HCT116 (cell line): ENCODE measurements at regions not wholly inside any gene's neighbourhood (a gene's known extent, or its start where the extent isn't known, plus 50 kb on each side); places are given as distances from the start of the nearest gene placed in this dataset.

Experiments
- ATAC-seq: fragments of 200-7000 bp; cut with Tn5 transposase; 2 replicates; pipeline ENCODE4 v1.9.1; 2020; ENCODE audit warnings: mild to moderate bottlenecking, moderate library complexity
- BruUV-seq: library from RNA; stranded (reverse); fragments of 400-500 nt; replicated peaks from 2 replicates; lab custom pipeline; 2021; lab: Mats Ljungman, UMichigan
- CTCF ChIA-PET: fragments of 300-600 bp; sonication (Branson Sonifier 250); formaldehyde crosslinking; loops from one replicate; lab custom pipeline; 2021; ENCODE audit warnings: antibody characterized with exemption; lab: Charles Lee
- POLR2A ChIA-PET: fragments of 300-600, 350-600 bp; sonication (Branson Sonifier 250); formaldehyde crosslinking; loops from one replicate; lab custom pipeline; 2021; ENCODE audit warnings: antibody characterized with exemption; lab: Charles Lee
- RAD21 ChIA-PET, 2 experiments: fragments of 300-600 bp; sonication (Branson Sonifier 250); formaldehyde crosslinking; loops; one replicate each; lab custom pipeline; 2023; ENCODE audit warnings: low total read pairs in 2 of 2; ENCODE audit not compliant: uncharacterized antibody in 2 of 2, unreplicated experiment in 2 of 2, low non-redundant PET in 1 of 2; lab: Charles Lee
- DNase-seq: peaks from one replicate; pipeline ENCODE4 v3.0.0-alpha.2; 2010; ENCODE audit warnings: low read depth, low spot score
- H2AFZ ChIP-seq: fragments of 200-600 bp; shearing (Covaris generic), sonication (generic); 2 replicates; pipeline ENCODE4 v1.6.1; 2017; ENCODE audit warnings: low read depth, mixed run types, mixed read lengths, antibody characterized with exemption, low read length; ENCODE audit not compliant: poor library complexity, severe bottlenecking
- H3K27ac ChIP-seq: 2 replicates; pipeline ENCODE4 v1.5.1; 2012; ENCODE audit warnings: low read depth, low read length
- H3K27me3 ChIP-seq: fragments of 200-600 bp; sonication (generic); 2 replicates; pipeline ENCODE4 v1.6.1; 2016; ENCODE audit warnings: mixed run types, low read length, mixed read lengths; ENCODE audit not compliant: insufficient read depth
- H3K36me3 ChIP-seq, 2 experiments: fragments of 200-500 bp in 1 of 2; fragments of 200-600 bp in 1 of 2; sonication (Bioruptor generic) in 1 of 2; sonication (generic) in 1 of 2; 2 replicates each; pipeline versions ENCODE4 v1.5.1 to v1.6.1; 2014 to 2016; ENCODE audit warnings: low read length in 2 of 2, inconsistent platforms in 1 of 2, mixed read lengths in 1 of 2, mixed run types in 1 of 2; ENCODE audit not compliant: insufficient read depth in 2 of 2, control insufficient read depth in 1 of 2
- H3K4me1 ChIP-seq, 2 experiments: fragments of 200-600 bp in 1 of 2; sonication (generic) in 1 of 2; 2 replicates each; pipeline versions ENCODE4 v1.5.1 to v1.6.1; 2012 to 2017; ENCODE audit warnings: low read length in 2 of 2, inconsistent platforms in 1 of 2, mild to moderate bottlenecking in 1 of 2, mixed read lengths in 1 of 2, mixed run types in 1 of 2, moderate library complexity in 1 of 2; ENCODE audit not compliant: insufficient read depth in 2 of 2, control insufficient read depth in 1 of 2
- H3K4me2 ChIP-seq: fragments of 200-600 bp; sonication (generic); 2 replicates; pipeline ENCODE4 v1.6.1; 2017; ENCODE audit warnings: mixed run types, low read length, mixed read lengths
- H3K4me3 ChIP-seq, 2 experiments: fragments of 200-600 bp in 1 of 2; sonication (generic) in 1 of 2; replicated peaks in 1 of 2; 2 replicates each; pipeline ENCODE4 v1.5.1; 2011 to 2016; ENCODE audit warnings: low read length in 2 of 2, control low read depth in 1 of 2, low read depth in 1 of 2, mild to moderate bottlenecking in 1 of 2, mixed read lengths in 1 of 2, mixed run types in 1 of 2
- H3K79me2 ChIP-seq: fragments of 200-600 bp; sonication (generic); 2 replicates; pipeline ENCODE4 v1.6.1; 2017; ENCODE audit warnings: mild to moderate bottlenecking, mixed run types, low read length, moderate library complexity, mixed read lengths; ENCODE audit not compliant: insufficient read depth
- H3K9ac ChIP-seq: fragments of 200-600 bp; sonication (generic); 2 replicates; pipeline ENCODE4 v1.6.1; 2016; ENCODE audit warnings: low read length, mixed read lengths
- H3K9me2 ChIP-seq: fragments of 200-600 bp; sonication (generic), shearing (Covaris generic); 2 replicates; pipeline ENCODE4 v1.6.1; 2017; ENCODE audit warnings: mixed run types, mild to moderate bottlenecking, moderate library complexity; ENCODE audit not compliant: insufficient read depth
- H3K9me3 ChIP-seq, 2 experiments: fragments of 200-500 bp in 1 of 2; fragments of 200-600 bp in 1 of 2; sonication (Bioruptor generic) in 1 of 2; sonication (generic) in 1 of 2; 2 replicates each; pipeline ENCODE4 v1.6.1; 2014 to 2017; ENCODE audit warnings: low read length in 2 of 2, mixed read lengths in 2 of 2, inconsistent platforms in 1 of 2, low read depth in 1 of 2, mild to moderate bottlenecking in 1 of 2, mixed run types in 1 of 2, moderate library complexity in 1 of 2; ENCODE audit not compliant: control insufficient read depth in 1 of 2, insufficient read depth in 1 of 2
- H4K20me1 ChIP-seq: fragments of 200-600 bp; sonication (generic), shearing (Covaris generic); 2 replicates; pipeline ENCODE4 v1.6.1; 2017; ENCODE audit warnings: mixed run types, mild to moderate bottlenecking, moderate library complexity; ENCODE audit not compliant: insufficient read depth
- ATF3 ChIP-seq: IDR thresholded peaks from 2 replicates; pipeline ENCODE4 v1.6.1; 2012
- CEBPB ChIP-seq: IDR thresholded peaks from 2 replicates; pipeline ENCODE4 v1.6.1; 2012; ENCODE audit warnings: low read depth
- EGR1 ChIP-seq: IDR thresholded peaks from 2 replicates; pipeline ENCODE4 v1.6.1; 2012; ENCODE audit warnings: low read depth
- ELF1 ChIP-seq: IDR thresholded peaks from 2 replicates; pipeline ENCODE4 v1.6.1; 2012; ENCODE audit warnings: low read depth, borderline replicate concordance
- EZH2 ChIP-seq: fragments of 200-600 bp; sonication (generic); IDR thresholded peaks from 2 replicates; pipeline ENCODE4 v1.6.1; 2017; ENCODE audit warnings: antibody characterized with exemption, mixed run types
- FOSL1 ChIP-seq: IDR thresholded peaks from 2 replicates; pipeline ENCODE4 v1.6.1; 2012; ENCODE audit warnings: low read depth
- JUND ChIP-seq: IDR thresholded peaks from 2 replicates; pipeline ENCODE4 v1.6.1; 2012
- MAX ChIP-seq: IDR thresholded peaks from 2 replicates; pipeline ENCODE4 v1.6.1; 2012
- POLR2AphosphoS5 ChIP-seq: IDR thresholded peaks from 2 replicates; pipeline ENCODE4 v1.6.1; 2011; ENCODE audit warnings: mild to moderate bottlenecking, low read depth, low read length, moderate library complexity
- RAD21 ChIP-seq: IDR thresholded peaks from 2 replicates; pipeline ENCODE4 v1.6.1; 2012; ENCODE audit warnings: low read depth, mild to moderate bottlenecking
- SIN3A ChIP-seq: IDR thresholded peaks from 2 replicates; pipeline ENCODE4 v1.6.1; 2012; ENCODE audit warnings: low read depth
- SP1 ChIP-seq: IDR thresholded peaks from 2 replicates; pipeline ENCODE4 v1.6.1; 2012; ENCODE audit warnings: low read depth
- SRF ChIP-seq: IDR thresholded peaks from 2 replicates; pipeline ENCODE4 v1.6.1; 2012; ENCODE audit warnings: low read depth
- TCF7L2 ChIP-seq: IDR thresholded peaks from 2 replicates; pipeline ENCODE4 v1.7.0; 2011; ENCODE audit warnings: borderline replicate concordance, inconsistent platforms; ENCODE audit not compliant: insufficient read depth, insufficient read length; ENCODE audit errors: extremely low read depth
- YY1 ChIP-seq: IDR thresholded peaks from 2 replicates; pipeline ENCODE4 v1.6.1; 2011; ENCODE audit warnings: low read length, low read depth, moderate library complexity, mild to moderate bottlenecking; ENCODE audit not compliant: insufficient replicate concordance; ENCODE audit errors: extremely low read depth
- ZNF274 ChIP-seq: fragments of 200-500 bp; sonication (Bioruptor generic); IDR thresholded peaks from 2 replicates; pipeline ENCODE4 v1.6.1; 2014; ENCODE audit warnings: mild to moderate bottlenecking, low read depth, low read length, inconsistent platforms
- intact Hi-C: fragments of 100-400 bp; cut with micrococcal nuclease; formaldehyde crosslinking; loops from 2 replicates; pipeline ENCODE4 v1.10.0; 2022

- Histone ChIP-seq H3K9ac (no peak overlapping the region), H2AFZ (no peak overlapping the region), H3K27me3 (peaks cover 23% of the 10 kb centered on the region), H3K9me2 (no peaks in the 10 kb centered on the region), H3K79me2 (no peaks in the 10 kb centered on the region), H3K36me3 (no peaks in the 10 kb centered on the region), H3K4me2 (no peak overlapping the region), H3K4me1 (no peaks in the 10 kb centered on the region), H3K4me3 (no peak overlapping the region), H3K27ac (no peak overlapping the region), H4K20me1 (no peaks in the 10 kb centered on the region), H3K9me3 (no peaks in the 10 kb centered on the region)
- ATAC-seq, result no peak
- BruUV-seq, result no TSS peak
- no peak for DNase-seq
- RAD21 ChIA-PET, result interaction anchor here in 1 of 2 experiments (0.6 kb wide), 1 partner anchor 118 kb away, joined by 3 read pairs; no protein-coding TSS in a partner anchor
- POLR2A ChIA-PET, result no interaction called here
- intact Hi-C loops, result no loop called here
- CTCF ChIA-PET, result no interaction called here
- TF ChIP-seq ATF3 (no peak), TCF7L2 (no peak), ELF1 (no peak), RAD21 (no peak), CEBPB (no peak), MAX (no peak), ZNF274 (no peak), FOSL1 (no peak), EZH2 (no peak), SRF (no peak), YY1 (no peak), SIN3A (no peak), JUND (no peak), SP1 (no peak), EGR1 (no peak), POLR2AphosphoS5 (no peak)
These were observed 77.4 kb upstream of the KLHL25 start for GRCh38 chr15:85872125-85872524.
